ENCODE measurements at regions not wholly inside any gene's neighbourhood (a gene's known extent, or its start where the extent isn't known, plus 50 kb on each side); places are given as distances from the start of the nearest gene placed in this dataset.

DNA sequence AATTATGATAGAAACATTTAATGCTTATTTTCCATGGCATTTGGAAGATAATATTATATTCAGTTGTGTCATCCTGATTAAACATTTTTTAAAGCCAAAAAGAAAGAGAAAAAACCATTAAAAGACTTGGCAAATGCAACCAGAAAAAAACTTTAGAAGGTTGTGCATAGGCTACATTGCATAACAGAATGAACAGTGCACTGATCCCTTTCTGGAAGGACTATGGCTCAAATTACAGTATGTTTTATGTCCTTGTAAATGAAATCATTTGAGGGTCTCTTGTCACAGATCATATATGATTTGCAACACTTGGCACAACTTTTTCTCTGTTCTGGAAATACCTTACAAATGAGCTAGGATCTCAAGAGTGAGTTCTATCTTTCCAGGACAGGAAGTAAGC, 275.2 kb upstream of the FLRT2 start:
- no peak for DNase-seq (ENCODE audit: low read depth in 1 of 2, low spot score in 1 of 2)

DNA sequence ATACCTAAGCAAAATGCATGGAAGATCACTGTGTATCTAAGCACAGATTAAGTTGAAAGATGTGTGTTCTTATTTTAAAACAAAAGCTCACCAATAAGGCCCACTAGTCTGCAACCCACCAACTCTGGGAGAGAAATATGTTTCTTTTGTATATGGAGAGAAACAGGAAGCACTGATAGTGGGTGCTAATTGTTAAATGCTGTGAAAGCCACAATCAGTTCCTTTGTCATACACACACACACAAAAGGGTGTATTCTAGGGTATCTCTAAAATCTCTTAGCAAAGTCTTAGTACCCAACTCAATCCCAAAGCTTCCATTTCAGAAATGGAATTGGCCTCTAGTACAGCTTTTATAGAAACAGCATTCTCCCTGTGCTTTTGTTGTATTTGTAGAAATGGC, 272.7 kb upstream of the FLRT2 start:
- no peak for DNase-seq (ENCODE audit: low read depth in 1 of 2, low spot score in 1 of 2)
- Histone ChIP-seq H3K27me3 (ENCODE audit: insufficient read depth, poor library complexity, severe bottlenecking) (no peaks in the 10 kb centered on the region), H3K27ac (replicated peaks) (no peak overlapping the region), H3K4me3 (replicated peaks; ENCODE audit: insufficient read depth, low read length) (no peak overlapping the region)
- TF ChIP-seq, protein P1, sequence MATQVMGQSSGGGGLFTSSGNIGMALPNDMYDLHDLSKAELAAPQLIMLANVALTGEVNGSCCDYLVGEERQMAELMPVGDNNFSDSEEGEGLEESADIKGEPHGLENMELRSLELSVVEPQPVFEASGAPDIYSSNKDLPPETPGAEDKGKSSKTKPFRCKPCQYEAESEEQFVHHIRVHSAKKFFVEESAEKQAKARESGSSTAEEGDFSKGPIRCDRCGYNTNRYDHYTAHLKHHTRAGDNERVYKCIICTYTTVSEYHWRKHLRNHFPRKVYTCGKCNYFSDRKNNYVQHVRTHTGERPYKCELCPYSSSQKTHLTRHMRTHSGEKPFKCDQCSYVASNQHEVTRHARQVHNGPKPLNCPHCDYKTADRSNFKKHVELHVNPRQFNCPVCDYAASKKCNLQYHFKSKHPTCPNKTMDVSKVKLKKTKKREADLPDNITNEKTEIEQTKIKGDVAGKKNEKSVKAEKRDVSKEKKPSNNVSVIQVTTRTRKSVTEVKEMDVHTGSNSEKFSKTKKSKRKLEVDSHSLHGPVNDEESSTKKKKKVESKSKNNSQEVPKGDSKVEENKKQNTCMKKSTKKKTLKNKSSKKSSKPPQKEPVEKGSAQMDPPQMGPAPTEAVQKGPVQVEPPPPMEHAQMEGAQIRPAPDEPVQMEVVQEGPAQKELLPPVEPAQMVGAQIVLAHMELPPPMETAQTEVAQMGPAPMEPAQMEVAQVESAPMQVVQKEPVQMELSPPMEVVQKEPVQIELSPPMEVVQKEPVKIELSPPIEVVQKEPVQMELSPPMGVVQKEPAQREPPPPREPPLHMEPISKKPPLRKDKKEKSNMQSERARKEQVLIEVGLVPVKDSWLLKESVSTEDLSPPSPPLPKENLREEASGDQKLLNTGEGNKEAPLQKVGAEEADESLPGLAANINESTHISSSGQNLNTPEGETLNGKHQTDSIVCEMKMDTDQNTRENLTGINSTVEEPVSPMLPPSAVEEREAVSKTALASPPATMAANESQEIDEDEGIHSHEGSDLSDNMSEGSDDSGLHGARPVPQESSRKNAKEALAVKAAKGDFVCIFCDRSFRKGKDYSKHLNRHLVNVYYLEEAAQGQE (IDR thresholded peaks at IDR 0.05; ENCODE audit: insufficient replicate concordance, low read depth), result no peak
- TF ChIP-seq GABPA (IDR thresholded peaks at IDR 0.05; ENCODE audit: low read depth) (no peak), POLR2AphosphoS5 (IDR thresholded peaks at IDR 0.05; ENCODE audit: low read depth) (no peak), SPI1 (IDR thresholded peaks at IDR 0.05; ENCODE audit: borderline replicate concordance, low read depth) (no peak)
- TF ChIP-seq, protein P2, sequence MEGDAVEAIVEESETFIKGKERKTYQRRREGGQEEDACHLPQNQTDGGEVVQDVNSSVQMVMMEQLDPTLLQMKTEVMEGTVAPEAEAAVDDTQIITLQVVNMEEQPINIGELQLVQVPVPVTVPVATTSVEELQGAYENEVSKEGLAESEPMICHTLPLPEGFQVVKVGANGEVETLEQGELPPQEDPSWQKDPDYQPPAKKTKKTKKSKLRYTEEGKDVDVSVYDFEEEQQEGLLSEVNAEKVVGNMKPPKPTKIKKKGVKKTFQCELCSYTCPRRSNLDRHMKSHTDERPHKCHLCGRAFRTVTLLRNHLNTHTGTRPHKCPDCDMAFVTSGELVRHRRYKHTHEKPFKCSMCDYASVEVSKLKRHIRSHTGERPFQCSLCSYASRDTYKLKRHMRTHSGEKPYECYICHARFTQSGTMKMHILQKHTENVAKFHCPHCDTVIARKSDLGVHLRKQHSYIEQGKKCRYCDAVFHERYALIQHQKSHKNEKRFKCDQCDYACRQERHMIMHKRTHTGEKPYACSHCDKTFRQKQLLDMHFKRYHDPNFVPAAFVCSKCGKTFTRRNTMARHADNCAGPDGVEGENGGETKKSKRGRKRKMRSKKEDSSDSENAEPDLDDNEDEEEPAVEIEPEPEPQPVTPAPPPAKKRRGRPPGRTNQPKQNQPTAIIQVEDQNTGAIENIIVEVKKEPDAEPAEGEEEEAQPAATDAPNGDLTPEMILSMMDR (IDR thresholded peaks at IDR 0.05; ENCODE audit: insufficient read depth, low read length), result no peak

More for the DNA sequence above, 275.2 kb upstream of the FLRT2 start:
- Histone ChIP-seq H3K27ac (replicated peaks) (no peak overlapping the region), H3K27me3 (ENCODE audit: insufficient read depth, poor library complexity, severe bottlenecking) (no peaks in the 10 kb centered on the region), H3K4me3 (replicated peaks; ENCODE audit: insufficient read depth, low read length) (no peak overlapping the region)
- TF ChIP-seq, protein P1 (IDR thresholded peaks at IDR 0.05; ENCODE audit: insufficient replicate concordance, low read depth), result no peak
- TF ChIP-seq POLR2AphosphoS5 (IDR thresholded peaks at IDR 0.05; ENCODE audit: low read depth), result no peak
- TF ChIP-seq, protein P2 (IDR thresholded peaks at IDR 0.05; ENCODE audit: insufficient read depth, low read length), result no peak
- TF ChIP-seq GABPA (IDR thresholded peaks at IDR 0.05; ENCODE audit: low read depth), result no peak
- no peak for TF ChIP-seq SPI1 (IDR thresholded peaks at IDR 0.05; ENCODE audit: borderline replicate concordance, low read depth)

DNA sequence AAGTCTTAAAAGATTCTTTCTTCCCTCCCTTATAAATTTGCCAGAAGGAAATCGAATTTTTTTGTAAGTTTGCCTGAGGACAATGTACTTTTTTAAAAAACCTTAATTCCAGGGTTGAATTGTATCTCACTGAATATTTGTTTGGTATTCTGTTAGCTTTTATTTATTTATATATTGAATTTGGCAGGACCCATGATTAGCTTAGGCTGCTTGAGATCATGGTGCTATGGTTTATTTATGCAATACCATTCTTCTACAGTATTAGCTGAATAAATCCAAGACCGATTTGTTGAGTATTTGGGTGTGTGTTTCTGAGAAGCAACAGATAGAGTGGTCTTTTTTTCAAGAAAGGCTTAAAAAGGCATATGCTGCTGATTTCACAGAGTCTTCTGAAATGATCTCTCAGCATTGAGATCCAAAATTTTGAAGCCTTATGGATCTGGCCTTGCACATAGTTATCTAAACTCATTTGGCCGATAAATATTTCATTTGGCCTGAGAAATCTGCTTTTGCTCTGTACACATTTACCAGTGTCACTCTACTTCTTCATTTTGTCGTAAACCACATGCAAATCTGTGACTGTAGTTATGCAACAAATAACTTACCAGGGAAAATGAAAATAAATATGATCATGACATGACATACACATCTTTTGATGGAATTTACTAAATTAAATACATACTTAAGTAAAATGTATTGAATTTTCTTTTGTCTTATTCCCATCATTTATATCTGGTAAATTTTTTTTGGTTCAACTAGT, 265.8 kb upstream of the FLRT2 start:
- Histone ChIP-seq H3K4me3 (replicated peaks; ENCODE audit: insufficient read depth, low read length) (no peak overlapping the region), H3K27me3 (ENCODE audit: insufficient read depth, poor library complexity, severe bottlenecking) (no peaks in the 10 kb centered on the region), H3K27ac (replicated peaks) (no peak overlapping the region)
- TF ChIP-seq, protein P1 (IDR thresholded peaks at IDR 0.05; ENCODE audit: insufficient replicate concordance, low read depth), result no peak
- TF ChIP-seq, protein P2 (IDR thresholded peaks at IDR 0.05; ENCODE audit: insufficient read depth, low read length), result no peak
- TF ChIP-seq POLR2AphosphoS5 (IDR thresholded peaks at IDR 0.05; ENCODE audit: low read depth) (no peak), GABPA (IDR thresholded peaks at IDR 0.05; ENCODE audit: low read depth) (no peak), SPI1 (IDR thresholded peaks at IDR 0.05; ENCODE audit: borderline replicate concordance, low read depth) (no peak)
- DNase-seq (ENCODE audit: low read depth in 1 of 2, low spot score in 1 of 2), result no peak
